ENCODE measurements at regions not wholly inside any gene's neighbourhood (a gene's known extent, or its start where the extent isn't known, plus 50 kb on each side); places are given as distances from the start of the nearest gene placed in this dataset.

GRCh38 chr2:30332791-30333453 lies 101.6 kb downstream of the LBH start:
- ChIA-PET POLR2A (interaction anchor here (0.7 to 6.3 kb wide), 7 partner anchors 10 to 124 kb away, joined by 3 to 93 read pairs (median 7); partner anchors contain the start of genes LBH and LCLAT1), CTCF (no interaction called here)
- peak; percentile 7 for ATAC-seq (ENCODE audit: poor library complexity)
- Histone ChIP-seq H3K27me3 (ENCODE audit: control insufficient read depth in 1 of 2, insufficient read depth in 2 of 2, low read length in 2 of 2) (no peaks in the 10 kb centered on the region), H3K4me3 (ENCODE audit: low read length) (no peak overlapping the region), H3K27ac (ENCODE audit: low read depth in 1 of 2, low read length in 2 of 2) (peak overlapping the region; percentile 42 to 52), H3K4me1 (ENCODE audit: insufficient read depth, low read length) (peaks cover 59% of the 10 kb centered on the region), H3K36me3 (ENCODE audit: insufficient read depth, low read length) (no peaks in the 10 kb centered on the region), H3K9me3 (ENCODE audit: control insufficient read depth in 1 of 2, insufficient read depth in 1 of 2, low read length in 2 of 2) (no peaks in the 10 kb centered on the region)
- H3K4me3 Mint-ChIP-seq: peak overlapping the region; percentile 26
- intact Hi-C loops (cut with DNase I, micrococcal nuclease): loop anchor here (5.0 to 10.0 kb wide), 2 partner anchors 66 to 372 kb away; no protein-coding TSS in a partner anchor
- H3K27me3 Mint-ChIP-seq: no peaks in the 10 kb centered on the region
- H3K36me3 Mint-ChIP-seq (ENCODE audit: low read depth): no peaks in the 10 kb centered on the region
- no peaks in the 10 kb centered on the region for H3K9me3 Mint-ChIP-seq
- peak overlapping the region; percentile 98 for H3K27ac Mint-ChIP-seq
- peaks cover 76% of the 10 kb centered on the region for H3K4me1 Mint-ChIP-seq (ENCODE audit: low read depth)
- TF ChIP-seq CTCF (IDR thresholded peaks at IDR 0.05): no peak
- peak in 4 of 14 experiments; percentile 13 to 29 (median 23) for DNase-seq

- ChIA-PET POLR2A (interaction anchor here (0.6 to 6.3 kb wide), 23 partner anchors 12 to 188 kb away, joined by 3 to 93 read pairs (median 6); partner anchors contain the start of genes LBH, LCLAT1 and YPEL5), CTCF (interaction anchor here (0.6 to 2.6 kb wide), 6 partner anchors 27 to 187 kb away, joined by 3 to 12 read pairs (median 4); no protein-coding TSS in a partner anchor)
- intact Hi-C loops (cut with DNase I, micrococcal nuclease): loop anchor here (5.0 to 10.0 kb wide), 6 partner anchors 68 to 370 kb away; partner anchors contain the start of genes LBH (in 1 of the 2) and LCLAT1 (in 1 of the 2)
- H3K27ac ChIP-seq (ENCODE audit: low read depth in 1 of 2, low read length in 2 of 2): peak overlapping the region; percentile 45 to 68
- peak; percentile 39 for TF ChIP-seq CTCF (IDR thresholded peaks at IDR 0.05)
- Mint-ChIP-seq H3K27ac (peak overlapping the region; percentile 98), H3K4me1 (ENCODE audit: low read depth) (peaks cover 96% of the 10 kb centered on the region), H3K27me3 (no peaks in the 10 kb centered on the region), H3K4me3 (peak overlapping the region; percentile 80), H3K9me3 (no peaks in the 10 kb centered on the region), H3K36me3 (ENCODE audit: low read depth) (no peaks in the 10 kb centered on the region)
- peak; percentile 14 for ATAC-seq (ENCODE audit: poor library complexity)
- H3K4me1 ChIP-seq (ENCODE audit: insufficient read depth, low read length): peaks cover 78% of the 10 kb centered on the region
- H3K27me3 ChIP-seq (ENCODE audit: control insufficient read depth in 1 of 2, insufficient read depth in 2 of 2, low read length in 2 of 2): no peaks in the 10 kb centered on the region
- peak in 7 of 14 experiments; percentile 7 to 48 (median 38) for DNase-seq
- no peaks in the 10 kb centered on the region for H3K36me3 ChIP-seq (ENCODE audit: insufficient read depth, low read length)
- no peak overlapping the region for H3K4me3 ChIP-seq (ENCODE audit: low read length)
- no peaks in the 10 kb centered on the region for H3K9me3 ChIP-seq (ENCODE audit: control insufficient read depth in 1 of 2, insufficient read depth in 1 of 2, low read length in 2 of 2)
Measured at GRCh38 chr2:30334762-30335363, 103.5 kb downstream of the LBH start.

GRCh38 chr2:30336084-30336483 lies 104.8 kb downstream of the LBH start:
- intact Hi-C loops (cut with DNase I, micrococcal nuclease): loop anchor here (2.0 to 10.0 kb wide), 9 partner anchors 69 to 369 kb away; partner anchors contain the start of genes LCLAT1 (in 2 of the 2) and LBH (in 1 of the 2)
- no peak overlapping the region for H3K4me3 ChIP-seq (ENCODE audit: low read length)
- no peaks in the 10 kb centered on the region for H3K36me3 Mint-ChIP-seq (ENCODE audit: low read depth)
- no peaks in the 10 kb centered on the region for H3K36me3 ChIP-seq (ENCODE audit: insufficient read depth, low read length)
- CTCF ChIA-PET: interaction anchor here (1.0 to 2.6 kb wide), 5 partner anchors 70 to 171 kb away, joined by 3 to 12 read pairs (median 5); no protein-coding TSS in a partner anchor
- ATAC-seq (ENCODE audit: poor library complexity) (no peak), DNase-seq (peak in 1 of 14 experiments; percentile 22)
- TF ChIP-seq CTCF (IDR thresholded peaks at IDR 0.05): no peak
- H3K27me3 ChIP-seq (ENCODE audit: control insufficient read depth in 1 of 2, insufficient read depth in 2 of 2, low read length in 2 of 2): no peaks in the 10 kb centered on the region
- peak overlapping the region; percentile 80 for H3K4me3 Mint-ChIP-seq
- peak overlapping the region; percentile 54 to 68 for H3K27ac ChIP-seq (ENCODE audit: low read depth in 1 of 2, low read length in 2 of 2)
- H3K9me3 ChIP-seq (ENCODE audit: control insufficient read depth in 1 of 2, insufficient read depth in 1 of 2, low read length in 2 of 2): no peaks in the 10 kb centered on the region
- peaks cover 89% of the 10 kb centered on the region for H3K4me1 Mint-ChIP-seq (ENCODE audit: low read depth)
- H3K9me3 Mint-ChIP-seq: no peaks in the 10 kb centered on the region
- no peaks in the 10 kb centered on the region for H3K27me3 Mint-ChIP-seq
- peak overlapping the region; percentile 98 for H3K27ac Mint-ChIP-seq
- POLR2A ChIA-PET: interaction anchor here (0.8 to 6.3 kb wide), 15 partner anchors 10 to 189 kb away, joined by 3 to 93 read pairs (median 12); partner anchors contain the start of genes LBH, LCLAT1 and YPEL5
- peaks cover 78% of the 10 kb centered on the region for H3K4me1 ChIP-seq (ENCODE audit: insufficient read depth, low read length)

Data from CD4-positive, alpha-beta T cell (primary cell).